MG63 (cell line): ENCODE measurements at regions not wholly inside any gene's neighbourhood (a gene's known extent, or its start where the extent isn't known, plus 50 kb on each side); places are given as distances from the start of the nearest gene placed in this dataset.

Experiments used
- DNase-seq: peaks from one replicate; pipeline ENCODE4 v3.0.0-alpha.2; 2020
- H3K27me3 ChIP-seq: fragments of 250-450 bp; sonication (Bioruptor Pico); 2 replicates; pipeline ENCODE4 v1.5.1; 2020; ENCODE audit warnings: mild to moderate bottlenecking, moderate library complexity
- H3K36me3 ChIP-seq: fragments of 250-450 bp; sonication (Bioruptor Pico); 2 replicates; pipeline ENCODE4 v1.5.1; 2020; ENCODE audit warnings: mild to moderate bottlenecking, moderate library complexity
- H3K4me3 ChIP-seq: fragments of 250-450 bp; sonication (Bioruptor Pico); 2 replicates; pipeline ENCODE4 v1.5.1; 2020; ENCODE audit warnings: mild to moderate bottlenecking, moderate library complexity
- H3K9me3 ChIP-seq: fragments of 250-450 bp; sonication (Bioruptor Pico); 2 replicates; pipeline ENCODE4 v1.5.1; 2020; ENCODE audit warnings: mild to moderate bottlenecking, moderate library complexity

DNA sequence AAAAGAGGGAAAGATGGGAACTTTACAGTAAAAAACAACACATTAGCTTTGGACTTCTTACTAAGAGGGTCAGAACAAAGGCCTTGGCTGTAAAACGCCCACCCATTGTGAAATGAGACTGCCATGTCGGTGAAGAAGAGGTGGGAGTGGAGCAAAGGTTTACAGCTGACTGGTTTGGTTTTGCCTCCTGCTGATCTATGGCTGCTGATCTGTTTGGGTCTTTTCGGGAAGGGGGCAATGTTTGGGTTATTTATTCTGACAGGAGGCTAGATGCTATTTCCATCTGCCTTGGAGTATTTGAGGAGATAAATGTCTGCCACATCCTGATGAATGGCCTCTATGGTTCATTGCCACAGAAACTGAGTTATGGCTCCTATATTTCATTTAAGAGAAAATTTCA, 408.7 kb downstream of the TLE4 start:
- Histone ChIP-seq H3K4me3 (no peak overlapping the region), H3K36me3 (no peaks in the 10 kb centered on the region), H3K9me3 (no peaks in the 10 kb centered on the region), H3K27me3 (no peaks in the 10 kb centered on the region)
- no peak for DNase-seq

DNA sequence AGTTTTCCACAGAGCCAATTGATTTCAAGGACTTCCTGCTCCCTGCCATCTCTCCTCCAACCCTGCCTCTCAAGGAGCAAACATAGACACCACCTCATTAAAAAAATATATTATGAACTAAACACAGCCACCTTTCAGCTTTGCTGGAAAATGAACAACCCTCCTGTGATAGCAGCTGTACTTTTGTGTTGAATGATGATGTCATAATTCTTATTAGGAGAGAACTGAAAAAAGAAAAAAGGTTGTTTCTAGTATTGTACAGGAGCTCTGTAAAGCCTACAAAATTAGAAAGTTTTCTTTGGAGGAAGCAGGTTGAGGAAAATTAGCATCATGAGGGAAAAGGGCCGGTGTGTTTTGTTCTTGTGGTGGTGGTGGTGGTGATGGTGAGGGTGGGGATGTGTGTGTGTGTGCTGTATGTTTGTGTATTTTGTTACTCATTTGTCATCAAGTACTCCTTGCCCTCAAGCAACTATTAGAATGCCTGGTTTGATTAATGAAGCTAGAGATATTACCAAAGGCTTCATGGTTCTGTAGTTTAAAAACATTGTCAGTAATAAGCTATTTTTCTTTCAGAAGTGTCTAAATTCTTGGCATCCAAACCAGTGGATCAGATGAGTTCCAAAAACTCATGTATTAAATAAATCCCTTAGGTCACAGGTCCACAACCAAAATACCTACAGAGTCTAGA, 405.9 kb downstream of the TLE4 start:
- Histone ChIP-seq H3K4me3 (no peak overlapping the region), H3K36me3 (no peaks in the 10 kb centered on the region), H3K27me3 (no peaks in the 10 kb centered on the region), H3K9me3 (no peaks in the 10 kb centered on the region)
- no peak for DNase-seq

DNA sequence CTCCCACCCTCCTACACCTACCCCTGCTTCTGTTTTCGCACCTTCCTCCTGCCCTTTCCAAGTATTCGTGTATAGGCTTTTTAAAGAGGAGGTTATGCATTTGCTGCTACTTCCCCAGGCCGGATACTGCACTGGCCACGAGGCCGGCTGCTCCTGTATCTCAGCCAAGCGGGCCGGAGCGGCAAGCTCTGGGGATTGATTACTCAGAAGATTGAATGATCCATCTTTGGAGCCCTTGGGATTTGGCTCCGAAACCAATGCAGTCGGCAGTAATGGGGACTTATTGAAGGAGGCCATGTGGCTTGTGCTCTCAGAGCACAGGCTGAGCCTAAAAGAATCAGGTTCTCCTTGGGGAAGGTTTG, 405.3 kb downstream of the TLE4 start:
- Histone ChIP-seq H3K4me3 (no peak overlapping the region), H3K36me3 (no peaks in the 10 kb centered on the region), H3K9me3 (no peaks in the 10 kb centered on the region), H3K27me3 (no peaks in the 10 kb centered on the region)
- DNase-seq, result no peak

DNA sequence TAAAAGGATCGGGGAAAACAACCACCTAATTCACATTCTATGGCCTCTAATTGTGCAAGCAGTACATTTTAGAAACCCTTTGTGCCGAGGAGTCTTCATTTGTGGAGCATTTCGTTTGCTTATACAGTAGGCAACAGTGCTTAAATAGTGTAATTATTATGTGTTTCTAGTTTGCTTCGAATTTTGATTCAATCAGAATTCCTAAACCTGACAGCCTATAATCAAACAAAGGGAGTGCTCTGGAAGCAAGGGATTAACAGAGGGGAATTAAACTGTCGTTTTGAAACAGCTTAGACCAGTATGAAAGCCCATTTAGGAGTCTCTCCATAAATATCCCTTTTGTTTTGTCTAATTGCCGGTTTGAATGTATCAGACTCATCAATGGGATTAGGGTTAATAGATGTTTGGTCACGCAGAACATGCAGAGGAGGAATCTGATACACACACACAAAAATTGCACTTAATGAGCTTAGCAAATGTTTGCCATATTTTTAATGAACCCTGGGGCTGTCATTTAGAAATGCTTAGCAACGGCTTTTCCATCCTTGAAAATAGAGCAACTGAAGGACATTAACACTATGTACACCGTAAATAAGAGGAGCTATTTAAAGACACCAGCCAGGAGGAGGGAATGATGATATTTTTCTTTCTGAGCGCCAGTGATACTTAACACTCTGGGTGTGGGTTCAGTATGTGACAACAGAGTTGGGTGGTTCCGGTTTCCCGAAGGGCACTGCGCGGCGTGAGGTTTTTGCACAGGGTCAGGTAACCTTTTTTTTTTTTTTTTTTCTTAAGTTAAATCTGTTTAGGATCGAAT, 404.7 kb downstream of the TLE4 start:
- Histone ChIP-seq H3K9me3 (no peaks in the 10 kb centered on the region), H3K27me3 (no peaks in the 10 kb centered on the region), H3K36me3 (no peaks in the 10 kb centered on the region), H3K4me3 (no peak overlapping the region)
- no peak for DNase-seq

DNA sequence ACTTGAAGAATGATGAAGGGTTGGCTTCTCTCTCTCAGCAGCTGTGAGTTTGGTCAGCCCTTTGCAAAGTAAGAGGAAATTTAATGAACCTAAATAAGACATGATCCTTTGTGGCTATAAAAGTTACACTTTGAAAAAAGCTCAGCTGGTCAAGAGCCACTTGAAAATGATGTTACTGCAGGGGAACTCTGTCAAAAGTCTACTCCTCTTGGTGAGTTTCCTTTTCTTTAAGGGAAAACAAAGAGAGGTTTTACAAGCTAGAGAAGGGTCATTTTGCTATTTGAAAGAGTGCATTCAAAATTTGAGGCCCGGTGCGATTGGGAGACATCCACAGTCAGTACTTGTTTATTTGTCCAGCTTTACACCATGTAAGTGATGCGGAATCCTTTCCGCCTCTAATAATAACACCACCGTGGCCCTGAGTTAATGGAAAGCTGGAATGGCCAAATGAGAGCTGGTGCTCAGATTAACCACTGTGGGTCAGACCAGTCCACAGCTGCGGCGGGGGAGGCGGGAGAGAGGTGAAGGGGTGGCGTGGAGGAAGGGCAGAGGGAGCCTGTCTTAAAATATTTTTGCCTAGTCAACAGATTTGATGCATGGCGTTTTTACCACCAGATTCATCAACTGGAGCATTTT, 404.0 kb downstream of the TLE4 start:
- Histone ChIP-seq H3K4me3 (no peak overlapping the region), H3K36me3 (no peaks in the 10 kb centered on the region), H3K9me3 (no peaks in the 10 kb centered on the region), H3K27me3 (no peaks in the 10 kb centered on the region)
- no peak for DNase-seq

DNA sequence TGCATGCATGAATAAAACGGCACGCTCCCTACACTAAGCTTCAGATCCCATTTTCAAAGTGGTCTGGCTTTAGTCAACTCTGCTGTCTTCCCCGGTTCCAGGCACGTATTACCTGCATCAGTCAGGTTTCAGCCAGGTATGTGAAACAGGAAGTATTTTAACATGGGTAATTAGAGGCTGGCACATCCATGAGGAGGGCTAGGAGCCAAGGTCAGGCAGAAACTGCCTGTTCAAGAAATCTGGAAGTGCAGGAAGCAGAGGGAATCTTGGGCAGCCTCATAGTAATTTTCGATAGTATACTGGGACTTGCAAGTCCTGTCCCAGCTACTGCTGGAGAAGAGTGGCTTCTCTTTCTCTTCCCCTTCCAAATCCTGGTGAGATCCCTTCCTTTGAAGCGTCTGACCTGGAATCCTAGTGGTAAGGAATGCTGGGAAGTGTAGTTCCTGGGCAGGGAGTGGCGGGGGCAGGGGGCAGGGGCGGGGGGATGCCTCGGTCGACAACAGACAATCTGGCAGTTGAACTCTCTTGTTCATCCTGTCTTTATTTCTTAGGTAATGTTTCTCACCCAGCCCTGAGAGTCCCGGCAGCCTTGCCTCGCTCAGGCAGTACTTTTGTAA, 403.1 kb downstream of the TLE4 start:
- Histone ChIP-seq H3K27me3 (no peaks in the 10 kb centered on the region), H3K36me3 (no peaks in the 10 kb centered on the region), H3K9me3 (no peaks in the 10 kb centered on the region), H3K4me3 (no peak overlapping the region)
- no peak for DNase-seq

DNA sequence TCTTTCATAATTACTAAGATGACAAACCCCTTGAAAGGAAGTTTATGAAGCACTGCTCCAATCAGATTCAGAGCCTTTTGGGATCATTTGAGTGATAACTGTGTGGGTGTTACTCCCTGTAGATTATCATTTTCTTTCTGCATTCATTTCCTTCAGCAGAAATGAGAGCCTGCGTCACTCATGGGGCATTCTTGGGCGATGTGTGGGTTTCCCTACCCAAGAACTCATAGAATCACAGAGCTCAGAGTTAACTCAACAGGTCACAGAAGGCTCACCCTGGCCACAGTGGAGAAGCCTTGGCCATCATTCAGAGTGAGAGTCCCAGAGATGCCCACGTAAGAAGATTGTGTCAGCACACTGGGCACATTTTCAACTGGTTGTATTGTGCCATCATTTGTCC, 401.9 kb downstream of the TLE4 start:
- Histone ChIP-seq H3K4me3 (no peak overlapping the region), H3K9me3 (no peaks in the 10 kb centered on the region), H3K27me3 (no peaks in the 10 kb centered on the region), H3K36me3 (no peaks in the 10 kb centered on the region)
- no peak for DNase-seq

DNA sequence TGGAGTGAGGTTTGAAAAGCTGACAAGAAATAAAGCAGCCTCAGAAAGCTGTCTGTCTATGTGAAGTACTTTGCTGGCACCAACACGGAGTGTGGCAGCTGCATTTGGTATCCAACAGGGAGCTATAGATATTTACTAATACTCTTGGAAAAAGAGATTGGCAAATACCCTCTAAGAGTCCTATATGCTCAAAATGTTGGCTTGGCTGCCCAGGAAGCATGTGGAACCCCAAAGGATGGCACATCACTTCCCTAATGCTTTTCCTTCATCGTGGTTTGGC, 398.3 kb downstream of the TLE4 start:
- no peaks in the 10 kb centered on the region for H3K27me3 ChIP-seq
- no peak for DNase-seq

GRCh38 chr9:79969393-79970145, 397.8 kb downstream of the TLE4 start:
- Histone ChIP-seq H3K36me3 (no peaks in the 10 kb centered on the region), H3K4me3 (no peak overlapping the region)
- DNase-seq, result no peak

More for the DNA sequence above, 398.3 kb downstream of the TLE4 start:
- H3K9me3 ChIP-seq, result no peaks in the 10 kb centered on the region
- no peaks in the 10 kb centered on the region for H3K36me3 ChIP-seq
- no peak overlapping the region for H3K4me3 ChIP-seq

DNA sequence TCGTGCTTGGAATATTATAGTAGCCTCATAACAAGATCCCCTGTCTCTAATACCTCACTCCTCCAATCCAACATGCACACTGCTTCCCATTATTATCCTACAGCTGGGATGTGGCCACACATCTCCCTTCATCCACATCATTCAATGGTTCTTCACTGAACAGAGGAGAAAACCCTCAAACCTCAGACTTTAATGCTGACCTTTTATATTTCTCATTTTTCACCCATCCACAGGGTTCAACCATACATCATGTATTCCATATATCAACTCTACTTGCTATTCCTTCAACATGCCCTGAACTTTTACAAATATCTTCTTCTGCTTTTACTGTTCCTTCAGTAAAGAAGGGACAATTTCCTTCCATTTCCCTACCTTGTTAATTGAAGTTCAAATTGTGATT, 396.8 kb downstream of the TLE4 start:
- no peaks in the 10 kb centered on the region for H3K27me3 ChIP-seq
- no peak overlapping the region for H3K4me3 ChIP-seq
- H3K9me3 ChIP-seq, result no peaks in the 10 kb centered on the region
- H3K36me3 ChIP-seq, result no peaks in the 10 kb centered on the region
- no peak for DNase-seq

More at GRCh38 chr9:79969393-79970145, 397.8 kb downstream of the TLE4 start:
- Histone ChIP-seq H3K9me3 (no peaks in the 10 kb centered on the region), H3K27me3 (no peaks in the 10 kb centered on the region)

DNA sequence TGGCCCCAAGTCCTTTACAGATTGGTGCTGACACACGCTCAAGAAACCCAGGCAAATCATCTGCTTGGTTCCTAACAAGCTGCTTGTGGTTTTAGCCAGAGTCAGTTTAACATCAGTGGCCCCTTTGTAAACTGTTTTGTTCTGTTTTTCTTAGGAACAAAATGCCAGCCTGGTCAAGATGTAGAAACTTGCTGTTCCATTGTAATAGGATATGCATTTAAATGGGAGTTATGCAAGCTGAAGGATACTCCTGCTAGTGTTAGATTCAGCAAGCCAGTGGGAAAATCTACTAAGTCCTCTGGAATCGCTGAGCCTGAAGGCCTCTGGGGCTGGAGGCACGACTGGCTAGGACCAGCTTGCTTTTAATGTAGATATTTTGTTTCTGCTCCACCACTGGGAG, 391.1 kb downstream of the TLE4 start:
- Histone ChIP-seq H3K4me3 (no peak overlapping the region), H3K36me3 (no peaks in the 10 kb centered on the region), H3K27me3 (no peaks in the 10 kb centered on the region), H3K9me3 (no peaks in the 10 kb centered on the region)
- no peak for DNase-seq

- H3K36me3 ChIP-seq, result no peaks in the 10 kb centered on the region
- no peak overlapping the region for H3K4me3 ChIP-seq
- H3K27me3 ChIP-seq, result no peaks in the 10 kb centered on the region
- no peak for DNase-seq
- no peaks in the 10 kb centered on the region for H3K9me3 ChIP-seq
These were observed 390.4 kb downstream of the TLE4 start for GRCh38 chr9:79962150-79962549.

- no peaks in the 10 kb centered on the region for H3K9me3 ChIP-seq
- DNase-seq, result no peak
- no peak overlapping the region for H3K4me3 ChIP-seq
- no peaks in the 10 kb centered on the region for H3K27me3 ChIP-seq
- no peaks in the 10 kb centered on the region for H3K36me3 ChIP-seq
These were observed 383.5 kb downstream of the TLE4 start for GRCh38 chr9:79955300-79955699.

DNA sequence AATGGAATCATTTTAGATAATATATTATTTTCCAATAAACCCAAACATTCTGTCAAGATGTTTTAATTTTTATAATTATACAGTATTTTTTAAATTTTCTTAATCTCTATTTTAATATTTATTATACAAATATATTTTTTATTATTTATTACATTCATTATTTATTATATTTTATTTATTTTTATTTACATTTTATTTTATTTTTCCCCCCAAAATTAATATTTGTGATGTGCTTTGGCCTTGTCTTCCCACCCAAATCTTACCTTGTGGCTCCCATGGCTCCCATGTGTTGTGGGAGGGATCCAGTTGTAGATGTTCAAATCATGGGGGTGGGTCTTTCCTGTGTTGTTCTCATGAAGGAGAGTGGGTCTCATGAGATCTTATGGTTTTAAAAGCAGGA, 382.1 kb downstream of the TLE4 start:
- no peaks in the 10 kb centered on the region for H3K9me3 ChIP-seq
- H3K4me3 ChIP-seq, result no peak overlapping the region
- DNase-seq, result no peak
- no peaks in the 10 kb centered on the region for H3K36me3 ChIP-seq
- no peaks in the 10 kb centered on the region for H3K27me3 ChIP-seq

DNA sequence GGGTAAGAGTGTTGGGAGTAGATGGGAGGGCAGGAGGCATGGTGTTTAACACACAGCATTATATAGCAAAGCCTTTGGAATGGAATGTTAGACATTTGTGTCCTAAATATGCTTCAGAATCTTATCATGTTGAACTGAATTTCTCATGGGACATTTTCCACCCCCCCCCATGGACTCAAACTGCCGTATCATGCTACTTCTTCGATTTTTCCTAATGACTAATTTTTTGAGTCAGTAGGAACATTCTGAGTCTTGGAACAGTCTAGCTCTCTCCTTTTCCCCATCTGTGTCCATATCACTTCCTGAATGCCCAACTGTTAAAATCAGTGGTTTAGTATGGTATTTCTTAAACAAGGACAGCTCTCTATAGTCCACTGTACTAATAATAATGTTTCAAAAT, 380.6 kb downstream of the TLE4 start:
- Histone ChIP-seq H3K27me3 (no peaks in the 10 kb centered on the region), H3K36me3 (no peaks in the 10 kb centered on the region), H3K4me3 (no peak overlapping the region), H3K9me3 (no peaks in the 10 kb centered on the region)
- no peak for DNase-seq

DNA sequence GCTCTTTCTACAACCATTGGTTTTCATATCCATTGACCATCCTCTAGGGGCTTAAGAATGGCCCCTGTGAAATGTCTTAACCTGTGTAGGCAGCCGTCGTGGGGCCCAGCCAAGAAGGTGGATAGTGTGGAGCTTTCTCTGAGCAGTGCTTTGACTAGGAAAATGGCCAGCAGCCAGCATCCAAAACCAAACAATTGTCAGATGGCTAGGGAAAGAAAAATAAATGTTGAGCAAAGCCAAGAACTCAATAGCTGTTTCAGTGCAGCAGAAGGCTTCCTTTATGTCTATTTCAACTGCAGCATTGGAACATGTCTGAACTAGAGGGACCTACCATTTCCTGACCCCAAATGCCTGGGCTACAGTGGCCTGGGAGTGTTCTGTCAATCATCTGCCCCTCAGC, 374.9 kb downstream of the TLE4 start:
- Histone ChIP-seq H3K36me3 (no peaks in the 10 kb centered on the region), H3K4me3 (no peak overlapping the region), H3K9me3 (no peaks in the 10 kb centered on the region), H3K27me3 (no peaks in the 10 kb centered on the region)
- peak; percentile 5 for DNase-seq

- no peak for DNase-seq
These were observed 373.7 kb downstream of the TLE4 start for GRCh38 chr9:79945495-79945894.

More at GRCh38 chr9:79945495-79945894, 373.7 kb downstream of the TLE4 start:
- Histone ChIP-seq H3K4me3 (no peak overlapping the region), H3K27me3 (no peaks in the 10 kb centered on the region), H3K9me3 (no peaks in the 10 kb centered on the region), H3K36me3 (no peaks in the 10 kb centered on the region)
